ENCODE measurements at regions not wholly inside any gene's neighbourhood (a gene's known extent, or its start where the extent isn't known, plus 50 kb on each side); places are given as distances from the start of the nearest gene placed in this dataset.

DNA sequence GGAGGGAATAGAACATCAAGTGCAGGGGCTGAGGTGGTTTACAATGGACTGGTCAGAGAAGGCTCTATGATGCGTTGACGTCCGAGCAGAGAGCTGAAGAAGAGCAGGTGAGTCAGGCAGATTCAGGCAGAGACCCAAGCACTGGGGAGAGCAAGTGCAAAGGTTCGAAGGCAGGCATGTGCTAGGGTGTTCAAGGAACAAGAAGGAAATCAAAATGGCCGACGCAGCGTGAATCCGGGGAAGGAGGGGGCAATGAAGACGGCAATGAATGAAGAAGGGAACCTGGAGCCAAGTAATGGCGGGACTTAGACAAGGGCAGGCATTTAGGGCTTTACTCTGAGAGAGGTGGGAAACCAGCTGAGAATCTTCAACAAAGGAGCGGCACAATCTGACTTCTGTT, 56.8 kb upstream of the DCTD start:
- POLR2A ChIA-PET, result no interaction called here
- CTCF ChIA-PET, result interaction anchor here (0.6 kb wide), 1 partner anchor 35 kb away, joined by 3 read pairs; no protein-coding TSS in a partner anchor

GRCh38 chr4:182973511-182973911, 56.3 kb upstream of the DCTD start:
- CTCF ChIA-PET, result interaction anchor here (0.6 kb wide), 1 partner anchor 35 kb away, joined by 3 read pairs; no protein-coding TSS in a partner anchor
- POLR2A ChIA-PET, result no interaction called here

DNA sequence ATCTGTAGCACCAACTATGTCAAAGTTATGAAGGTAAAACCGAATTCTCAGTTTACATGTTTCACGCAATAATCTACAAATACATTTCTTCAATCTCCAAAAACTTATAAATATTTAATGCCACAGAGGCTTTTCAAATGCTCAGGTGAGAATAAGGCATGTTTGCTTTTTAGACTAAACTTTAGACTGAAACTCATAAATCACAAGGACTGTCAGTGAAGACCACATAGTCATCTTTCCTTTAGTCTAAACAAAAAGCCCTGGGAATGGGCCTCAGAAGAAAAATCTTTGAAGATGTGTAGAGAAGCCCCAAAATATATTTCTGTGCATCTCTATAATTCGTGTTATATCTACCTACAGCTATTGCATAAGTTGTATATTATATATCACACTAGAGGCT, 54.5 kb upstream of the DCTD start:
- ChIA-PET CTCF (no interaction called here), POLR2A (no interaction called here)

DNA sequence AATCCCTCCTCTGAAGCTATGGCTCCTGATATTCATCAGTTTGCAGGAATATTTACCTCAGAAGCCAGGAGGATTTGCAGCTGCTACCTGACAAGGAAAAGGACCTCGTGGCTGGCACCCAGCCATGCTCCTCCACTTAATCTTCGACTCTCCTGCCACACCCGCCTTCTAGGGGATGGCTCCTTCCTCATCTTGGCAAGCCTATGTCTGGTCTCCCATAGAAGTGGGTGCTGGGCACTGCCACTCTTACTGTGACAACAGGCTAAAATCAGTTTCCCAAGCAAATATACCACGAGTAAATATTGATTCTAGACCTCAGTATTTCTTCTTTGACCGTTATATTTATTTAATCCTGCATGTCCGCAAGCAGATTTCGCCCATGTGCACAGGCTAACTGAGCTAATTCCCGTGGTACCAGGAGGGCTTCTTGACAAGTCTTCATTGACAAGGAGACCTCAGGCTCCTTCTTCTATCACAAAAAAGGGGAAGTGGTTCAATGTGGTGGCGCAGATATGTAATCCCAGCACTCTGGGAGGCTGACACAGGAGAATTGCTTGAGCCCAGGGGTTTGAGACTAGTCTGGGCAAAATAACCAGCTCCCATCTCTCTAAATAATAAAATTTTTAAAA, 52.6 kb upstream of the DCTD start:
- CTCF ChIA-PET, result interaction anchor here (0.6 kb wide), 1 partner anchor 423 kb away, joined by 4 read pairs; no protein-coding TSS in a partner anchor
- POLR2A ChIA-PET, result no interaction called here

GRCh38 chr4:182968917-182969650, 51.9 kb upstream of the DCTD start:
- ChIA-PET POLR2A (no interaction called here), CTCF (interaction anchor here (0.6 kb wide), 1 partner anchor 424 kb away, joined by 4 read pairs; no protein-coding TSS in a partner anchor)

- ChIA-PET CTCF (no interaction called here), POLR2A (no interaction called here)
These were observed 50.2 kb upstream of the DCTD start for GRCh38 chr4:182967403-182967802.
